AG04449 (cell line): ENCODE measurements at regions not wholly inside any gene's neighbourhood (a gene's known extent, or its start where the extent isn't known, plus 50 kb on each side); places are given as distances from the start of the nearest gene placed in this dataset.

ENCODE experiments used
- CTCF ChIA-PET: fragments of 350-600 bp; formaldehyde crosslinking; extraction: SDS; loops from one replicate; lab custom pipeline; 2021; ENCODE audit warnings: antibody characterized with exemption; lab: Yijun Ruan, JAX
- POLR2A ChIA-PET: fragments of 400-600, 350-600 bp; formaldehyde crosslinking; extraction: SDS; loops from one replicate; lab custom pipeline; 2020; ENCODE audit warnings: antibody characterized with exemption, inconsistent platforms; lab: Yijun Ruan, JAX
- DNase-seq: peaks from one replicate; pipeline ENCODE4 v3.0.0-alpha.2; 2010; ENCODE audit warnings: low read depth, low spot score
- H3K4me3 ChIP-seq: 2 replicates; pipeline ENCODE4 v1.5.1; 2011; ENCODE audit warnings: low read depth, mild to moderate bottlenecking, control low read depth, low read length
- TF ChIP-seq, protein P1 (sequence below): IDR thresholded peaks from one replicate; pipeline ENCODE4 v1.5.1; 2011; ENCODE audit warnings: mild to moderate bottlenecking, moderate library complexity, low read length, control low read depth, inconsistent platforms; ENCODE audit not compliant: insufficient read depth; ENCODE audit errors: missing control alignments

DNA sequence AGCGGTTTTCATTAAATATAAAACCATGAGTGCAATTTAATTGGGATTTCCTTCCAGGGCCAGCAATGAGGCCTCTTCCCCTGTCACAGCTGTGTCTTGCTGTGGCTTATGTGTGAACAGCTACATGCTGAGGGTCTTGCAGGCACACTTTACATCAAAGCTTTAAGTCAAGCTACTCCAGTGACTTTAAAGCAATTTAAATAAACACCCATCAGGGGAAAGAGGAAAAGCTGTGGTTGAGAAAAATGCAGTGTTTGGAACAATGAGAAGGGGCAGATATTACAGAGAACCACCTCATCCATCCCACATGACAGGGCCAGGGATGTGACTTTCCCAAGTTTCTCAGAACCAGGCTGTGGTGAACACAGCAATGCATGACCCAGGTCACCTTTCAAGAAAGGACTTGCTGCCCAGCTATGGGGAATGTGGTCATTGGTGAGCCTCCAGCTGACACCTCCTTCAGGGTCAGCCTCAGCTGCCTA, 115.9 kb upstream of the LPAR1 start:
- TF ChIP-seq, protein P1, sequence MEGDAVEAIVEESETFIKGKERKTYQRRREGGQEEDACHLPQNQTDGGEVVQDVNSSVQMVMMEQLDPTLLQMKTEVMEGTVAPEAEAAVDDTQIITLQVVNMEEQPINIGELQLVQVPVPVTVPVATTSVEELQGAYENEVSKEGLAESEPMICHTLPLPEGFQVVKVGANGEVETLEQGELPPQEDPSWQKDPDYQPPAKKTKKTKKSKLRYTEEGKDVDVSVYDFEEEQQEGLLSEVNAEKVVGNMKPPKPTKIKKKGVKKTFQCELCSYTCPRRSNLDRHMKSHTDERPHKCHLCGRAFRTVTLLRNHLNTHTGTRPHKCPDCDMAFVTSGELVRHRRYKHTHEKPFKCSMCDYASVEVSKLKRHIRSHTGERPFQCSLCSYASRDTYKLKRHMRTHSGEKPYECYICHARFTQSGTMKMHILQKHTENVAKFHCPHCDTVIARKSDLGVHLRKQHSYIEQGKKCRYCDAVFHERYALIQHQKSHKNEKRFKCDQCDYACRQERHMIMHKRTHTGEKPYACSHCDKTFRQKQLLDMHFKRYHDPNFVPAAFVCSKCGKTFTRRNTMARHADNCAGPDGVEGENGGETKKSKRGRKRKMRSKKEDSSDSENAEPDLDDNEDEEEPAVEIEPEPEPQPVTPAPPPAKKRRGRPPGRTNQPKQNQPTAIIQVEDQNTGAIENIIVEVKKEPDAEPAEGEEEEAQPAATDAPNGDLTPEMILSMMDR = no peak
- ChIA-PET CTCF (no interaction called here), POLR2A (no interaction called here)
- no peak for DNase-seq
- H3K4me3 ChIP-seq = no peak overlapping the region

DNA sequence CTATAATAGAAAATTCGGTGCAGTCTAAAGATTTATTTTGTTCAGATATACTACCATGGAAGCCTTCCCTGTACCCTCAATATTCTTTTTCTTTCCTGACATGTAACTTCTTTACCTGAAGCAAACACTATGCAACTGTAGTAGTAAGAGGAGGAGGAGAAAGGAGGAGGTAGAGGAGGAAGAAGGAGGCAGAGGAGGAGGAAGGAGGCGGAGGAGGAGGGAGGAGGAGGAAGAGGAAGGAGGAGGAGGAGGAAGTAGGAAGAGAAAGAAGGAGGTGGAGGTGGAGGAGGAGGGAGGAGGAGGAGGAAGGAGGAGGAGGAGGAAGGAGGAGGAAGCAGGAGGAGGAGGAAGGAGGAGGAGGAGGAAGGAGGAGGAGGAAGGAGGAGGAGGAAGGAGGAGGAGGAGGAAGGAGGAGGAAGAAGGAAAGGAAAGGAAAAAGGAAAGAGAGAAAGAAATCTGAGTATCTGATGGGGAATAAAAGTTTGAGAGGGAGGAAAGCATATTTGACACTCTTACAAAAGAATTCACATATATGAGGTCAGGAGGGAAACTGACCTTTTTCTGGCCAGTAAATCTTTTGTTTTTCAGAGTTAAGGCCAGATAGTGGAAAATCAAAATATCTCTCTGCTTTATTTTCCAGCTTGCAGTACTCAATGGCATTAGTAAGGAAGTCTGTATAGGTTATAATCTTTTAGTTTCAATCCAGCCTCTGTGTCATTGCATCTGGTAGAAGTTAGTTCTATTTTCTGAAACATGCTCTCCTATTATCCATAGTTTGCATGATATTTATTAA, 114.5 kb upstream of the LPAR1 start:
- ChIA-PET POLR2A (no interaction called here), CTCF (no interaction called here)
- H3K4me3 ChIP-seq = no peak overlapping the region
- TF ChIP-seq, protein P1 = no peak
- no peak for DNase-seq

DNA sequence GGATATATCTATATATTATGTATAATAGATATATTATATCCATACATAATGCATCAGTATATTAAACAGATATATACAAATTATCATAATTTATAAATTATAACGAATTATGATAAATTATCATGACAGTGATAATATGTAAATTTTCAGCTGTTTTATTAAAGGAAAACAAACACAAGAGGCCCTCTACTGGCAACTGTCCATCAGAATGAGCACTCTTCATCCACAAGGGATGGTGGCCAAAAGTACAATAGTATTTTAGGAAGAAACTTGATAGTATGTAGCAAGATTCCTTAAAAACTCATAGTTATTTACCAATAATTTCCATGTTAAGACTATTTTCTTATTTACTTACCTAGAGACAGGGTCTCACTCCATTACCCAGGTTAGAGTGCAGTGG, 113.3 kb upstream of the LPAR1 start:
- CTCF ChIA-PET = no interaction called here
- no peak for DNase-seq
- TF ChIP-seq, protein P1 = no peak
- POLR2A ChIA-PET = no interaction called here
- no peak overlapping the region for H3K4me3 ChIP-seq

DNA sequence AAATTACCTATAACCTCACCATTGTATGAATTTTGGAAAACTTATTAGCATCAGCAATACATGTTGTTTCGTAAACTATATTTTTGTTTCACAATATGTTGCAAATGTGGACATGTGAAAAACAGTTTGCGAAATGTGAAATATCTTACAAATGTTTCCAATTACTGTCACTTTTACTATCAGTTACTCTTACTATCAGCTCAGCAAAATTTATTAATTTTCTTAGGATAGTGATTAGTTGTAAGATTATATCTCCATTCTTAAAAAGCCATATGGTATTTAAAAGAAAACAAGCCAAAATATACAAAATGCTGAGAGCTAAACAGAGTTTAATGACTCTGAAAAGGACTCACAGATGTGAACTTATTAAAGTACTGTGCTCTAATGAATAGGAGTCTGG, 111.9 kb upstream of the LPAR1 start:
- CTCF ChIA-PET = no interaction called here
- POLR2A ChIA-PET = no interaction called here
- H3K4me3 ChIP-seq = no peak overlapping the region
- TF ChIP-seq, protein P1 = no peak
- DNase-seq = no peak

DNA sequence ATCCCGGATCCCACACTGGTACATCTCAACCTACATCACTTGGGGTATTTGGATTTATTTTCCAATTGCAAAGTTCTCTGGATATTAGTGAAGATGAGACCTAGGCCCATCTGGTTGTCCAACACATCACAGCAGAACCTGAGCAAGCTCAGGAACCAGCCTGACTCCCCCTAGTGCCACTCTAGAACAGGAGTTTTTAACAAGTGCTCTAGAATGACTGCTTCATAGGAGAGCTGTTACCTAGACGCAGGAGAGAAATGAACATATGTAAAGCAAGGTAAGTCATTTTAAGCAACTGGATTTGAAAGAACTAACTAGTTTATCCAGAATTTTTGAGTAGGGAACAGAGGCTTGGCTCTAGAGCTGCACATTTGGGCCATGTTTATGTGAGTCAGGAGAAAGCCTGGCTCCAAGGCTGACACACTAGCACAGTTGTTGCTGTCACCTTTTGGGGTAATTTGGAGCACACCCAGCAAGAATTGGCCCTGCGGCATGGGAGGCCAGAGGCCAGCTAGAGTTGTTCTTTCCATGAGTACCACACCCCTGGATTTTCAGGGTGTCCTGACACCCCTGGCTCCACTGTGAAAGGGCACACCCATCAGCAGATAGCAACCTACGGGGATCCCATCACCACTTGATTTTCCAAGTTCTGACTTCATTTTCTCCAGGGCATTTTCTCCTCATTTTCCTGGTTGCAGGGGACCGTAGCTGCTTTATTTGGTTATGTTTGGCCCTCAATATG, 110.9 kb upstream of the LPAR1 start:
- no peak for DNase-seq
- no peak overlapping the region for H3K4me3 ChIP-seq
- CTCF ChIA-PET = interaction anchor here (0.7 to 1.3 kb wide), 2 partner anchors 36 to 60 kb away, joined by 3 read pairs; no protein-coding TSS in a partner anchor
- TF ChIP-seq, protein P1 = no peak
- POLR2A ChIA-PET = no interaction called here
